Right atrium auricular region (tissue), 2 donors: ENCODE measurements at regions not wholly inside any gene's neighbourhood (a gene's known extent, or its start where the extent isn't known, plus 50 kb on each side); places are given as distances from the start of the nearest gene placed in this dataset.

Experiments used
- DNase-seq: peaks from one replicate; pipeline ENCODE4 v3.0.0-alpha.2; 2019; ENCODE audit warnings: low spot score
- H3K27ac ChIP-seq, 2 donors: fragments of 200-600 bp; sonication (generic); 1 replicate in 1 of 2; 2 replicates in 1 of 2; pipeline ENCODE4 v1.5.1; 2016 to 2019
- H3K27me3 ChIP-seq, 2 donors: fragments of 200-600 bp; sonication (generic); one replicate each; pipeline versions ENCODE4 v1.5.1 to v1.6.0; 2017 to 2019
- H3K36me3 ChIP-seq: fragments of 200-600 bp; sonication (generic); one replicate; pipeline ENCODE4 v1.5.1; 2016
- H3K4me1 ChIP-seq, 2 donors: fragments of 200-600 bp; sonication (generic); one replicate each; pipeline versions ENCODE4 v1.5.1 to v1.6.0; 2017 to 2019
- H3K4me3 ChIP-seq, 2 donors: fragments of 200-600 bp; sonication (generic); 1 replicate in 1 of 2; 2 replicates in 1 of 2; pipeline ENCODE4 v1.5.1; 2017 to 2019; ENCODE audit warnings: mild to moderate bottlenecking in 1 of 2, moderate library complexity in 1 of 2
- H3K9me3 ChIP-seq, 2 donors: fragments of 200-600 bp; sonication (generic); one replicate each; pipeline ENCODE4 v1.5.1; 2019
- TF ChIP-seq, protein P1 (sequence below), 2 donors: fragments of 200-600 bp; sonication (generic); IDR thresholded peaks; one replicate each; pipeline ENCODE4 v1.5.1; 2019; ENCODE audit warnings: antibody characterized with exemption in 2 of 2

DNA sequence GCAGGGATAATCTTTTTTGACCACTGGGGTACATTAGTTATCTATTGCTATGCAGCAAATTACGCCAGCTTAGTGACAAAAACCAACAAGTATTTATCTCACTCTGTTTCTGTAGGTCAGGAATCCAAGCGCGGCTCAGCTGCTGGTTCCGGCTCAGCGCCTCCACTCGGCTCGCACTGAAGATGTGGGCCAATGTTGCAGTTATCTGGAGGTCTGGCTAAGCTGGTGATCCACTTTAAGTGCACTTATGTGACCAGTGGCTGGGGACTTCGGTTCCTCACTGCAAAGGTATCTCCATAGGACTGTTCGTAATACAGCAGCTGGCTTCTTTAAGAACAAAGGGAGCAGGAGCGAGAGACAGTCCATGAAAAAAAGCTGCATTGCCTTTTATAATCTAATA lies 591.9 kb downstream of the TMEM182 start:
- Histone ChIP-seq H3K4me1 (no peaks in the 10 kb centered on the region), H3K4me3 (no peak overlapping the region), H3K27ac (no peak overlapping the region), H3K27me3 (no peaks in the 10 kb centered on the region), H3K36me3 (no peaks in the 10 kb centered on the region), H3K9me3 (no peaks in the 10 kb centered on the region)
- DNase-seq, result no peak
- TF ChIP-seq, protein P1, sequence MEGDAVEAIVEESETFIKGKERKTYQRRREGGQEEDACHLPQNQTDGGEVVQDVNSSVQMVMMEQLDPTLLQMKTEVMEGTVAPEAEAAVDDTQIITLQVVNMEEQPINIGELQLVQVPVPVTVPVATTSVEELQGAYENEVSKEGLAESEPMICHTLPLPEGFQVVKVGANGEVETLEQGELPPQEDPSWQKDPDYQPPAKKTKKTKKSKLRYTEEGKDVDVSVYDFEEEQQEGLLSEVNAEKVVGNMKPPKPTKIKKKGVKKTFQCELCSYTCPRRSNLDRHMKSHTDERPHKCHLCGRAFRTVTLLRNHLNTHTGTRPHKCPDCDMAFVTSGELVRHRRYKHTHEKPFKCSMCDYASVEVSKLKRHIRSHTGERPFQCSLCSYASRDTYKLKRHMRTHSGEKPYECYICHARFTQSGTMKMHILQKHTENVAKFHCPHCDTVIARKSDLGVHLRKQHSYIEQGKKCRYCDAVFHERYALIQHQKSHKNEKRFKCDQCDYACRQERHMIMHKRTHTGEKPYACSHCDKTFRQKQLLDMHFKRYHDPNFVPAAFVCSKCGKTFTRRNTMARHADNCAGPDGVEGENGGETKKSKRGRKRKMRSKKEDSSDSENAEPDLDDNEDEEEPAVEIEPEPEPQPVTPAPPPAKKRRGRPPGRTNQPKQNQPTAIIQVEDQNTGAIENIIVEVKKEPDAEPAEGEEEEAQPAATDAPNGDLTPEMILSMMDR (IDR thresholded peaks at IDR 0.05), result no peak

DNA sequence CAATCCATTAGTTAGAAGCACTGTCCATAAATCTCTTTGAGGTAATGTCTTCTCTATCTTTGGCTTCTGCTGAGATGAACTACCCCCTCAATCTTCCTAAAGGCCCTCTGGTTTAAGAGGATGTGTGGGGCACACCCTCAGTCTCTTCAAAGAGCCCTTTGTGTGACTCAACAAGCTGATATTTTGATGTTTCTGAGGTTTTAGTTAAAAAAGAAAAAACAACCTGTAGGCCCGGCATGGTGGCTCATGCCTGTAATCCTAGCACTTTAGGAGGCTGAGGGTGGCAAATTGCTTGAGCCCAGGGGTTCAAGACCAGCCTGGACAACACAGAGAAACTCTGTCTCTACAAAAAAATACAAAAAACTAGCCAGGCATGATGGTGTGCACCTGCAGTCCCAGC lies 593.5 kb downstream of the TMEM182 start:
- Histone ChIP-seq H3K4me3 (no peak overlapping the region), H3K27ac (no peak overlapping the region), H3K4me1 (no peaks in the 10 kb centered on the region), H3K27me3 (no peaks in the 10 kb centered on the region), H3K36me3 (no peaks in the 10 kb centered on the region), H3K9me3 (no peaks in the 10 kb centered on the region)
- TF ChIP-seq, protein P1 (IDR thresholded peaks at IDR 0.05), result no peak
- DNase-seq, result no peak

GRCh38 chr2:103361712-103362111 lies 599.9 kb downstream of the TMEM182 start:
- no peaks in the 10 kb centered on the region for H3K4me1 ChIP-seq
- H3K4me3 ChIP-seq, result no peak overlapping the region
- TF ChIP-seq, protein P1 (IDR thresholded peaks at IDR 0.05), result no peak
- H3K9me3 ChIP-seq, result no peaks in the 10 kb centered on the region
- no peak for DNase-seq
- no peaks in the 10 kb centered on the region for H3K36me3 ChIP-seq
- no peak overlapping the region for H3K27ac ChIP-seq
- H3K27me3 ChIP-seq, result no peaks in the 10 kb centered on the region

- H3K27ac ChIP-seq, result no peak overlapping the region
- TF ChIP-seq, protein P1 (IDR thresholded peaks at IDR 0.05), result no peak
- H3K4me1 ChIP-seq, result no peaks in the 10 kb centered on the region
- DNase-seq, result no peak
- no peaks in the 10 kb centered on the region for H3K36me3 ChIP-seq
- H3K27me3 ChIP-seq, result no peaks in the 10 kb centered on the region
- H3K4me3 ChIP-seq, result no peak overlapping the region
- H3K9me3 ChIP-seq, result no peaks in the 10 kb centered on the region
Measured at GRCh38 chr2:103363639-103364038, 601.8 kb downstream of the TMEM182 start.

GRCh38 chr2:103364177-103364576 lies 602.3 kb downstream of the TMEM182 start:
- no peaks in the 10 kb centered on the region for H3K9me3 ChIP-seq
- TF ChIP-seq, protein P1 (IDR thresholded peaks at IDR 0.05), result no peak
- no peak for DNase-seq
- no peak overlapping the region for H3K27ac ChIP-seq
- no peak overlapping the region for H3K4me3 ChIP-seq
- H3K27me3 ChIP-seq, result no peaks in the 10 kb centered on the region
- H3K4me1 ChIP-seq, result no peaks in the 10 kb centered on the region
- no peaks in the 10 kb centered on the region for H3K36me3 ChIP-seq

GRCh38 chr2:103365071-103365470 lies 603.2 kb downstream of the TMEM182 start:
- Histone ChIP-seq H3K9me3 (no peaks in the 10 kb centered on the region), H3K36me3 (no peaks in the 10 kb centered on the region), H3K27ac (no peak overlapping the region), H3K4me1 (no peaks in the 10 kb centered on the region), H3K4me3 (no peak overlapping the region), H3K27me3 (no peaks in the 10 kb centered on the region)
- TF ChIP-seq, protein P1 (IDR thresholded peaks at IDR 0.05), result no peak
- no peak for DNase-seq
